ENCODE measurements at regions not wholly inside any gene's neighbourhood (a gene's known extent, or its start where the extent isn't known, plus 50 kb on each side); places are given as distances from the start of the nearest gene placed in this dataset.

DNA sequence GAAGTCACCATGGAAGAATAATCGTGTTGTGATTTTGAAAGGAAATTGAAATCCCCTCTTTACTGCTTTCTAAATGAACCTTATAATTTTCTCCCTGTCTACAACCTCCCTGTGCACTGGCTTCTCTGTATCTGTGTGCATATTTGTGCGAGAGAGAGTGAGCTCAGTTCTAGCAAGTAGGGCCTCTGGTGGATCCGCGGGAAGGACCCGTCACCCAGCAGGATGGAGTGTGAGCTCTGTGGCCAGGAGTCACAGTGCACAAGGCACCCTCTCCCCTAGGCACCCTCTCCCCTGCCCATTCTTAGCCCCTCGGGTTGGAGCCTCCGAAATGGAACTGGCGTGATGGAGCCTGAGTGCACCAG lies 109.0 kb downstream of the TRIM29 start:
- Mint-ChIP-seq H3K27ac (no peak overlapping the region), H3K36me3 (ENCODE audit: low read depth) (no peaks in the 10 kb centered on the region), H3K4me1 (peaks cover 5% of the 10 kb centered on the region), H3K27me3 (peaks cover 33% of the 10 kb centered on the region), H3K4me3 (no peak overlapping the region)
- H3K9me3 ChIP-seq (ENCODE audit: control insufficient read depth, low read length, poor library complexity, severe bottlenecking), result no peaks in the 10 kb centered on the region
- DNase-seq, result no peak
- ATAC-seq, result no peak

DNA sequence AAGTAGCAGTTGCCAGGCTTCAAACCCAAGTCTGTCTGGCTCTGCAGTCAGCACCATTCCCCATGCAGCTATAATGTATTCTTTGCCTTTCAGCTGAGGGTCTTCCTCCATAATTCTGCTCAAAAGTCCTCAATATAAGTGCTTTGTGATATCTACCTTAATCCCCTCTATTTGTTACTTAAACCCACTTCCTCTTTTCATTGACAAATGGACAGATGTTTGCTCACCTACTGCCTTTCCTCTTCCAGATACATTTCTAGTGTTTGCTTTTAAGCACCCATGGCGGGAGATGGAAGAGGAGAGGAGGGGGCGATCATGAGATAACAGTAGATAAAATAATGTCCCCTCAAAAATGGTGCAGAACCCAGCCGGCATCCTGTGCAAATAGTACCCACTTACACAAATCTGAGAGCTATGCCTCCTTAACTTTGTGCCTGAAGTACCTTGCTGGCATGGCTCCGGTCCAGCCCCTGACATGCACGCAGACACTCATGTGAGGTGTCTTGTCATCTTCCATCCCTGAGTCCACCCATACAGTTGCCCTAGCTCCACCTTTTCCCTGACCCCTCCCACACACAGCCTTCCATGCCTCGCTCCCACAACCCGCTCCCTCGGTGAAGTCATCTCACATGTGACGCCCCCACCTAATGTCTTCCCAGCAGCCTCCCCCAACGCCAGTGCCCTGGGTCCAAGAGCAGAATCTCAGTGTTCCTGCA lies 109.6 kb downstream of the TRIM29 start:
- no peak for ATAC-seq
- Mint-ChIP-seq H3K4me1 (peaks cover 5% of the 10 kb centered on the region), H3K4me3 (no peak overlapping the region)

DNA sequence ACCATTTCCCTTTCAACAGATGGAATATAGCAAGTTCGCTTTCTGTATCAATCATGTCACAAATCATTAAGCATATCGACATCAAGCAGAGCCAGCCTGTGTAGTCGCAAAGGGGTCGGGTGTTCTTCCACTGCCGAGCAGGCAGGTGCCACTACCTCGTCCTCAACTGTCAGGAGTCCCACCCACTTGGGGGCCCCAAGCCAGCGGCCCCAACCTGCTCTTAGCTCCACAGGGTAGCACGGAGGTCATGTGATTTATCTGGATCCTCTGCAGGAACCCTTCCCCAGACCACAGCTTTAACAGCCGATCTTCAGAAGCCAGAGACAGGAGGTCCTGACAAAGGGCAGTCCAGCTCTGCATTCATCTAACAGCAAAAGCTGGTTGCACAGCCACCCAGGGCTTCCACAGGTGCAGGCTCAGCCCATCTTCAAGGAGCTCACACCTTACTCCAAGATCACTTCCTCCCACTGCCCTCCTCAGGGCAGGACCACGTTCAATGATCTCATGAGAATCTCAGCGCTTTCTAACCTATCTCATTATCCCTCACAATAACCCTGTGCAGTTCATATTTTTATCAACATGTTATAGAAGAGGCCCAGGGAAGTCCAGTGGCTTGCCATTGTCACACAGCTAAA lies 110.2 kb downstream of the TRIM29 start:
- H3K9me3 ChIP-seq (ENCODE audit: control insufficient read depth, low read length, poor library complexity, severe bottlenecking), result no peaks in the 10 kb centered on the region
- H3K27ac Mint-ChIP-seq, result no peak overlapping the region
- peaks cover 45% of the 10 kb centered on the region for H3K27me3 Mint-ChIP-seq
- peaks cover 5% of the 10 kb centered on the region for H3K4me1 Mint-ChIP-seq
- ATAC-seq (no peak), DNase-seq (no peak)
- H3K4me3 Mint-ChIP-seq, result no peak overlapping the region
- no peaks in the 10 kb centered on the region for H3K36me3 Mint-ChIP-seq (ENCODE audit: low read depth)

More for the DNA sequence above, 109.6 kb downstream of the TRIM29 start:
- no peaks in the 10 kb centered on the region for H3K9me3 ChIP-seq (ENCODE audit: control insufficient read depth, low read length, poor library complexity, severe bottlenecking)
- no peak for DNase-seq
- Mint-ChIP-seq H3K27me3 (peaks cover 39% of the 10 kb centered on the region), H3K36me3 (ENCODE audit: low read depth) (no peaks in the 10 kb centered on the region), H3K27ac (no peak overlapping the region)

DNA sequence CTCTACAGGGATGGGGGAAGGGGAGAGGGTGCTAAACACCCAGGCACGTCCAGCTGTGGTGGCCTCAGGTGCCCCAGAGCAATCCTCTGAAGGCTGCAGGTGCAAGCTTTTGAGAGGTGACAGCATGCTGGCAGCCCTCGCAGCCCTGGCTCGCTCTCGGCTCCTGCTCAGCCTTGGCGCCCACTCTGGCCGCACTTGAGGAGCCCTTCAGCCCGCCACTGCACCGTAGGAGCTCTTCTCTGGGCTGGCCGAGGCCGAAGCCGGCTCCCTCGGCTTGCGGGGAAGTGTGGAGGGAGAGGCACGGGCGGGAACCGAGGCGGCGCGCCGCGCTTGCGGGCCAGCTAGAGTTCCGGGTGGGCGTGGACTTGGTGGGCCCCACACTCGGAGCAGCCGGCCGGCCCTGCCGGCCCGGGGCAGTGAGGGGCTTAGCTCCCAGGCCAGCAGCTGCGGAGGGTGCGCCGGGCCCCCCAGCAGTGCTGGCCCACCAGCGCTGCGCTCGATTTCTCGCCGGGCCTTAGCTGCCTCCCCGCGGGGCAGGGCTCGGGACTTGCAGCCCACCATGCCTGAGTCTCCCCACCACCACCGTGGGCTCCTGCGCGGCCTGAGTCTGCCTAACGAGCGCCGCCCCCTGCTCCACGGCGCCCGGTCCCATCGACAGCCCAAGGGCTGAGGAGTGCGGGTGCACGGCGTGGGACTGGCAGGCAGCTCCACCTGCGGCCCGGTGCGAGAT lies 112.1 kb downstream of the TRIM29 start:
- Mint-ChIP-seq H3K27ac (no peak overlapping the region), H3K36me3 (ENCODE audit: low read depth) (no peaks in the 10 kb centered on the region), H3K4me1 (peaks cover 2% of the 10 kb centered on the region), H3K27me3 (peaks cover 51% of the 10 kb centered on the region), H3K4me3 (no peak overlapping the region)
- no peak for DNase-seq
- no peaks in the 10 kb centered on the region for H3K9me3 ChIP-seq (ENCODE audit: control insufficient read depth, low read length, poor library complexity, severe bottlenecking)
- ATAC-seq, result no peak

DNA sequence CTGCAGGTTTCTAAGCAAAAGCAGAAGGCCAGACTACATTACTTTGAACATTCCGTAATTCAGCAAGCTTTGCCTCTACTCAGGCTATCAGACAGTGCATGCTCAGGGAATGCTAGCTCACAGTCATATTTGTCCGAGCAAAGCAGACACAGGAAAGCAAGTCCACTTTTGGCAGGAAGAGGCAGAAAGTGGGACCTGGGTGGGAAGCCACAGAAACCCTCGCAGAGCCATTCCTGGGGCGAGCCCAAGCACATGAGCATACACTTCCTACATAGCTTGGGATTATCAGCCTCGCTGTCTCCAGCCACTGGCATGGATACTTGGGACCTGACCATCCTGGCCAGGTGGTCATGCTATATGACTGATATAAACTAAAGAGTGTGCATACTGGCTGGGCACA lies 113.3 kb downstream of the TRIM29 start:
- no peak overlapping the region for H3K4me3 Mint-ChIP-seq
- no peak for ATAC-seq
- no peaks in the 10 kb centered on the region for H3K9me3 ChIP-seq (ENCODE audit: control insufficient read depth, low read length, poor library complexity, severe bottlenecking)
- no peaks in the 10 kb centered on the region for H3K36me3 Mint-ChIP-seq (ENCODE audit: low read depth)
- H3K4me1 Mint-ChIP-seq, result peaks cover 2% of the 10 kb centered on the region
- H3K27ac Mint-ChIP-seq, result no peak overlapping the region
- peaks cover 49% of the 10 kb centered on the region for H3K27me3 Mint-ChIP-seq
- DNase-seq, result no peak

DNA sequence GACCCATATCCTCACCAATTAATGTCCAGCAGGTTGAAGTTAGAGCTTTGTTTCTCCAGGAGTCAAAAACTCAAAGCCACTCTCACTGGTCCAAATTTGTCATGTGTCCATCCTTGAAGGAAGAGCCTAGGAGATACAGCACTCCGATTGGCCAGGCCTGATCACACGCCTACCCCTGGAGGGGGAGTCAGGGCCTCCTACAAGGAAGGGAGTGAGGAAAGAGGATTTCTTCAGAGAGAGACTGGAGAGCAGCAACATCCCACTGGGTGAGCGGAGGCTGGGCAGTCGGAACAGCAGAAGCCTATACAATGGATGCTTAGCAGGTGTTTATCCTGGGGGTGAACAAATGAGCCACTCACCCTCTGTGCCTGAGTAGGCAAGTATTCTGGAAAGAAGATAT lies 113.9 kb downstream of the TRIM29 start:
- H3K27ac Mint-ChIP-seq, result no peak overlapping the region
- H3K4me3 Mint-ChIP-seq, result no peak overlapping the region
- no peaks in the 10 kb centered on the region for H3K36me3 Mint-ChIP-seq (ENCODE audit: low read depth)
- peaks cover 43% of the 10 kb centered on the region for H3K27me3 Mint-ChIP-seq
- H3K9me3 ChIP-seq (ENCODE audit: control insufficient read depth, low read length, poor library complexity, severe bottlenecking), result no peaks in the 10 kb centered on the region
- no peak for ATAC-seq
- DNase-seq, result no peak
- peaks cover 2% of the 10 kb centered on the region for H3K4me1 Mint-ChIP-seq

DNA sequence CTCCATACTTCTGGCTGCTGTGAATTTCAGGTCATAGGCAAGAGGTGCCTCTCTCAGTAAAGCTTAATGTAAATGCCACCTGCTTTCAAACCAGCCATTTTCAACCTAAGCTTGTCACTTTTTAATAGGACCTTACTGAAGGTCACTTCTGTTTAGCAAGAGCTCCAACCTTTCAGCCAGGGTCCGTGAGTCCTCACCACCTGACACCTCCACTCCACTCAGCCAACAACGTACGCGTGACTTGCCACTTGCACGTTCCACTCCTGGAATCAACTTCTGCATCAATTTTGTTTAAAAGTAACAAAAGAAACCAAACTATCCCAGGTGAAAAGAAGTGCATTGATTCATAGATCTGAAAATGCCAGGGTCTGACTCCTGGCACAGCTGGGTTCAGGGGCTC lies 114.4 kb downstream of the TRIM29 start:
- no peaks in the 10 kb centered on the region for H3K9me3 ChIP-seq (ENCODE audit: control insufficient read depth, low read length, poor library complexity, severe bottlenecking)
- H3K36me3 Mint-ChIP-seq (ENCODE audit: low read depth), result no peaks in the 10 kb centered on the region
- H3K27me3 Mint-ChIP-seq, result peaks cover 43% of the 10 kb centered on the region
- H3K4me3 Mint-ChIP-seq, result no peak overlapping the region
- no peak for ATAC-seq
- no peaks in the 10 kb centered on the region for H3K4me1 Mint-ChIP-seq
- no peak overlapping the region for H3K27ac Mint-ChIP-seq
- DNase-seq, result no peak

DNA sequence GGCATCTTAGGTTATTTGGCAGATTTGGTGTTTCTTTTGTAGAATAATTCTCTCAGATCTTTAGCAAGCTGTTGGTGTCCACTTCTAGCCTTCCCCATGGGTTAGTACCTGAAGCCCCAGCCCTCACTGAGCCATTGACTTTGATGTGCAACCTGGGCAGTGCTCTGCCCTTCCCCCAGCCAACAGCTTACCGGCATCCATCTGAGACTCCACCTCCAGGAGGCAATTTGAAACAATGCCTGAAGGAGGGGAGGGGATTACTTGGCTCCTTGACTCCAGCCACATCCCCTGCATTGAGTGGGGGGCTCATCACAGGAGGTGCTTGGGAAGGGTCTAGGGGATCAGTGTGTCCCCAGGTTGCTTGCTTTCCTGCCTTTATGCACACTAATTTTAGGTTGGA lies 114.8 kb downstream of the TRIM29 start:
- DNase-seq (no peak), ATAC-seq (no peak)
- H3K4me1 Mint-ChIP-seq, result no peaks in the 10 kb centered on the region
- H3K27me3 Mint-ChIP-seq, result peaks cover 48% of the 10 kb centered on the region
- no peak overlapping the region for H3K27ac Mint-ChIP-seq
- no peaks in the 10 kb centered on the region for H3K36me3 Mint-ChIP-seq (ENCODE audit: low read depth)
- H3K9me3 ChIP-seq (ENCODE audit: control insufficient read depth, low read length, poor library complexity, severe bottlenecking), result no peaks in the 10 kb centered on the region
- no peak overlapping the region for H3K4me3 Mint-ChIP-seq

DNA sequence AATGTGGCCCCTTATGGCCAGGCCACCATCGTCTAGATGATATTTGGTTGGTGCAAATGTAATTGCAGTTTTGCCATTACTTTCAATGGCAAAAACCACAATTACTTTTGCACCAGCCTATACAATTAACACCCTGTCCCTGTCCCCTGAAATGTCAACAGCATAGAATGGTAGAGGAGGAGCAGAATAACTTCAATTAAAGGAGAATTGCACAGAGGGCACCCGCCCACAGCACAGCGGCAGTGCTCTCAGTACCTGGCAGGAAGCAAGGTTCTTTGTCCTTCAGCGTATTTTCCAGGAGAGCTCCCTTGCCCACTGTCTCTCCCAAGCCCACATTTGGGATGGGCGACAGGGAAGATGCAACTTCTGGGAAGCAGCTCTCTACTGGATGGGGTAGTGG lies 115.3 kb downstream of the TRIM29 start:
- DNase-seq (no peak), ATAC-seq (no peak)
- Mint-ChIP-seq H3K27ac (no peak overlapping the region), H3K4me3 (no peak overlapping the region), H3K36me3 (ENCODE audit: low read depth) (no peaks in the 10 kb centered on the region), H3K27me3 (peaks cover 52% of the 10 kb centered on the region), H3K4me1 (no peaks in the 10 kb centered on the region)
- no peaks in the 10 kb centered on the region for H3K9me3 ChIP-seq (ENCODE audit: control insufficient read depth, low read length, poor library complexity, severe bottlenecking)

DNA sequence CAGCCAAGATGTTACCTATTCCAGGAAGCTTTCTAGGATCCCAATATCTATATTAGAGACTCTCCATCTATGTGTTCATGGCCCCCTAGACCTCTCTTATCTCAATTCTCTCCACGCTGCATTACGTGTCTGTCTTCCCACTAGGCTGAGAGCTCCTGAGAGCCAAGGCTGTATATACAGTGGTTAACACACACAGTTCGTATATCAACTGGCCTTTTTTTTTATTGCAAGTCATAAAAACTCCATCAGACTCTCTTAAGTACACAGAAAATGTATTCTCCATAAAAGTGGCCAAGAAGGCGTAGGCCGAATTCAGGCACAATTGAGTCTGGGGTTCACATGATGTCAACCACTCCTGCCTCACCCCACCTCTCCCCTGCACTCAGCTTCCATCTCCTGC lies 115.9 kb downstream of the TRIM29 start:
- ATAC-seq (no peak), DNase-seq (no peak)
- no peaks in the 10 kb centered on the region for H3K36me3 Mint-ChIP-seq (ENCODE audit: low read depth)
- no peaks in the 10 kb centered on the region for H3K4me1 Mint-ChIP-seq
- no peak overlapping the region for H3K4me3 Mint-ChIP-seq
- no peak overlapping the region for H3K27ac Mint-ChIP-seq
- peaks cover 52% of the 10 kb centered on the region for H3K27me3 Mint-ChIP-seq
- no peaks in the 10 kb centered on the region for H3K9me3 ChIP-seq (ENCODE audit: control insufficient read depth, low read length, poor library complexity, severe bottlenecking)

DNA sequence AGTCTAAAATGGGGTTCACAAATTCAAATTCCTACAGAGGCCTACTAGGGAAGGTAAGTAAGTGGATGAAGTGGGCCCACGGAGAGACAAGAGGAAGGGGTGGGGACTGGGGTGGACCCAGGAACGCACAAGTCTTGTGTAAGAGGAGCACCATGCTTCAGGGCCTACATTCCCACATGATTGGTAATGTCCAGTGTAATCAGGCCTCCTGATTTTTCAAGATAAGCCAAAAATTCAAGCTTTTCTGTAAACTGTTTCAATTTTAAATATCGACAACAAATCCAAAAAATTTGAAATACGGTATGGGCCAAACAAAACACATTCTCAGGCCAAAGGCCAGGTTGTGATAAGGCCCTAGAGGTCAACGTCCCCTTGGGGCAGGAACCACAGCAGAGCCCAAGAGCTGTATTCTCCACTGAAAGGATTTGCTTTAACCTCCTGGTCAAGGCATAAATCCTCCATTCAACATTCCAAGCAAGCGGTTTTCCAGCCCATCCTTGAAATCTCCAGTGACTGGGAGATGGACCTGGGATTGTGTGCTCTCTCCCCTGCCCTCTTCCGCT lies 116.4 kb downstream of the TRIM29 start:
- no peak for DNase-seq
- no peak overlapping the region for H3K27ac Mint-ChIP-seq
- no peak for ATAC-seq
- no peaks in the 10 kb centered on the region for H3K9me3 ChIP-seq (ENCODE audit: control insufficient read depth, low read length, poor library complexity, severe bottlenecking)
- H3K4me1 Mint-ChIP-seq, result no peaks in the 10 kb centered on the region
- H3K4me3 Mint-ChIP-seq, result no peak overlapping the region
- peaks cover under 1% of the 10 kb centered on the region for H3K36me3 Mint-ChIP-seq (ENCODE audit: low read depth)
- peaks cover 55% of the 10 kb centered on the region for H3K27me3 Mint-ChIP-seq

DNA sequence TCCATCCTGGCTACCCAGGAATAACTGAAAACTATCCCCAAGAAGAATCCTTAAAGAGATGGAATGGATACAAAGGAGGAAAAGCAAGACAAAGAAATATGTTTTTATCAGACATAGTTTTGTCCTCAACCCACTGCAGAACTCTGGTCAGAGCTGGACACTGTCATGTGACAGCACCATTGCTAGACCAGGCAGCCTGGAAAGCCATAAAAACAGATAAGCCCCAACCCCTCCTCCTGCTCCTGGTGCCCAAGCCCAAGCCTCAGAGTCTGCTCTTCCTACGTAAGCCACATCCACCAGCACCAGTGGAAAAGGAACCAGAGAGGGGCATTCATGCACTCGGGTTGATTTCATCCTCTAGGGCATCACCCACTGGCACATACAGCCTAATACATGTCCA lies 116.9 kb downstream of the TRIM29 start:
- Mint-ChIP-seq H3K4me3 (no peak overlapping the region), H3K27ac (no peak overlapping the region)

DNA sequence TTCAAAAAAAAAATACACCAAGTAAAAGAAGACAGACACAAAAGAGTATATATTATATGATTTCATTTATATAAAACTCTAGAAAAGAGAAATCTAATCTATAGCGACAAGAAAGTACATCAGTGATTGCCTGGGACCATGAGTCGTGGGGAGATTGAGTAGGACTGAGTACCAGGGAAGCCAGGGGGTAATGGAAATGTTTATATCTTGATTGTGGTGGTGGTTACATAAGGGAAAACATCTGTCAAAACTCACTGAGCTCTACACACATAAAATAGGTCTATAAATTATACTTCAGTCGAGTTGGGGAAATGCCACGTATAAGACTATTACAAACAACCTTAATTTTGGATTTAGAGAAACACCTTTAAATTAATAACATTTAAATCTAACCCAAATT lies 117.4 kb downstream of the TRIM29 start:
- DNase-seq (no peak), ATAC-seq (no peak)
- Mint-ChIP-seq H3K36me3 (ENCODE audit: low read depth) (peaks cover 3% of the 10 kb centered on the region), H3K27ac (no peak overlapping the region), H3K4me3 (no peak overlapping the region), H3K27me3 (peaks cover 65% of the 10 kb centered on the region), H3K4me1 (peaks cover 1% of the 10 kb centered on the region)
- H3K9me3 ChIP-seq (ENCODE audit: control insufficient read depth, low read length, poor library complexity, severe bottlenecking), result no peaks in the 10 kb centered on the region

More for the DNA sequence above, 116.9 kb downstream of the TRIM29 start:
- no peaks in the 10 kb centered on the region for H3K9me3 ChIP-seq (ENCODE audit: control insufficient read depth, low read length, poor library complexity, severe bottlenecking)
- H3K27me3 Mint-ChIP-seq, result peaks cover 60% of the 10 kb centered on the region
- DNase-seq (no peak), ATAC-seq (no peak)
- no peaks in the 10 kb centered on the region for H3K4me1 Mint-ChIP-seq
- peaks cover 3% of the 10 kb centered on the region for H3K36me3 Mint-ChIP-seq (ENCODE audit: low read depth)

Data from T-helper 17 cell (primary cell).